Astrocyte (in vitro differentiated cells and primary cell): ENCODE measurements at regions not wholly inside any gene's neighbourhood (a gene's known extent, or its start where the extent isn't known, plus 50 kb on each side); places are given as distances from the start of the nearest gene placed in this dataset.

Source experiments
- EZH2 ChIP-seq: IDR thresholded peaks from 2 replicates; pipeline ENCODE4 v1.6.1; 2012; ENCODE audit warnings: mild to moderate bottlenecking, low read length, inconsistent platforms; ENCODE audit not compliant: insufficient read depth
- TF ChIP-seq, protein P1 (sequence below): IDR thresholded peaks from 2 replicates; pipeline ENCODE4 v1.5.1; 2011; ENCODE audit warnings: low read depth, mild to moderate bottlenecking, inconsistent platforms, low read length, moderate library complexity; ENCODE audit not compliant: insufficient read depth

DNA sequence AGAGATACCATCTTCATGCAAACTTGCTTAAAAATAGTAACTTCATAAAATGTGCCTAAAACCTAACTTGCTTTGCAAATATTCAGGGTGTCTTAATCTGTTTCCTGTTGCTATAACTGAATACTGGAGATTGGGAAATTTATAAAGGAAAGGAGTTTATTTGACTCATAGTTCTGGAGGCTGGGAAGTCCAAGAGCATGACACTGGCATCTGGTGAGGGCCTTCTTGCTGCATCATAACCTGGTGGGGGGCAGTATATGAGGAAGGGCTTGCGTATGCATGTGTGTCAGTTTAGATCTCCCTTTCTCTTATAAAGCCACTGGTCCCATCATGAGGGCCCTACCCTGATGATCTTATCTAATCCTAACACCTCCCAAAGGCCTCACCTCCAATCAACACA is 166.5 kb downstream of the LPIN1 start:
- TF ChIP-seq, protein P1, sequence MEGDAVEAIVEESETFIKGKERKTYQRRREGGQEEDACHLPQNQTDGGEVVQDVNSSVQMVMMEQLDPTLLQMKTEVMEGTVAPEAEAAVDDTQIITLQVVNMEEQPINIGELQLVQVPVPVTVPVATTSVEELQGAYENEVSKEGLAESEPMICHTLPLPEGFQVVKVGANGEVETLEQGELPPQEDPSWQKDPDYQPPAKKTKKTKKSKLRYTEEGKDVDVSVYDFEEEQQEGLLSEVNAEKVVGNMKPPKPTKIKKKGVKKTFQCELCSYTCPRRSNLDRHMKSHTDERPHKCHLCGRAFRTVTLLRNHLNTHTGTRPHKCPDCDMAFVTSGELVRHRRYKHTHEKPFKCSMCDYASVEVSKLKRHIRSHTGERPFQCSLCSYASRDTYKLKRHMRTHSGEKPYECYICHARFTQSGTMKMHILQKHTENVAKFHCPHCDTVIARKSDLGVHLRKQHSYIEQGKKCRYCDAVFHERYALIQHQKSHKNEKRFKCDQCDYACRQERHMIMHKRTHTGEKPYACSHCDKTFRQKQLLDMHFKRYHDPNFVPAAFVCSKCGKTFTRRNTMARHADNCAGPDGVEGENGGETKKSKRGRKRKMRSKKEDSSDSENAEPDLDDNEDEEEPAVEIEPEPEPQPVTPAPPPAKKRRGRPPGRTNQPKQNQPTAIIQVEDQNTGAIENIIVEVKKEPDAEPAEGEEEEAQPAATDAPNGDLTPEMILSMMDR: no peak
- TF ChIP-seq EZH2: no peak
